Upper lobe of left lung (tissue), 4 donors: ENCODE measurements at regions not wholly inside any gene's neighbourhood (a gene's known extent, or its start where the extent isn't known, plus 50 kb on each side); places are given as distances from the start of the nearest gene placed in this dataset.

Experiments
- CTCF ChIP-seq, 6 experiments: fragments of 450-650 bp in 4 of 6; fragments of 200-600 bp in 2 of 6; sonication (generic) in 2 of 6; IDR thresholded peaks; one replicate each; pipeline ENCODE4 v1.5.1; 2016 to 2019; ENCODE audit warnings: antibody characterized with exemption in 6 of 6
- POLR2A ChIP-seq, 4 donors: fragments of 450-650 bp; IDR thresholded peaks; one replicate each; pipeline ENCODE4 v1.5.1; 2016 to 2017; ENCODE audit warnings: antibody characterized with exemption in 4 of 4, mild to moderate bottlenecking in 2 of 4
- POLR2AphosphoS5 ChIP-seq, 2 donors: sonication (generic); formaldehyde crosslinking; IDR thresholded peaks; one replicate each; pipeline ENCODE4 v1.5.1; 2017; ENCODE audit warnings: antibody characterized with exemption in 2 of 2

DNA sequence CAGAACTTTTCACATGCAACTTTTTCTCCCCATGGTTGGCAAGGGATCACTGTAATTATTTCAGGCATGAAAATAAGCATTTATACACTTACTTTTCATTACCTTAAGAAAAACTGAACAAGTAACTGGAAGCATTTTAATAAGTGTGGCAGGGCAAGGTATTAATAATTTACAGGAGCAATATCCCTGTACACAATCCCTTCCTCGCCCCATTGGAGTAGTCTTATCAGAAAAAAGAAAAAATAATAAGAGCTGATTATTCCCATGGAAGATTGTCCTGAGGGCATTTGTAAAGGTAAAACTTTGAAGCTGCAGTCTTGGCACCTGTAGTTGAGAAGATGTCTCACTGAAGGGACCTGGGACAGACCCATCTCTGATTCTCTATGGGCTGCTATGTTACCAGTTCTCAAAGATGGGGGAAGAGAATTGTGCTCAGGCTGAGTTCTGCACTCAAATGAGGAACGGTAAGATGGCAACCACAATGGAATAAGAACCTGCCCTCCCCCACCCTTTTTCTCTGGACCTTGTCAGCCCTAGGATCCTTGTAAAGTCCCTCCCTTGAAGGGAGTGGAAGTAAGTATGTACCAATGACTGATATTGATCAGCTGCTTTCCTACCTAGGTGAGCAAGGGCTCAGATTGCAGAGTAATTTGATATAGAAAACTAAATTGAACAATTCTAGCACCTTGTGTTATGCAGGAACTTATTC lies 70.0 kb upstream of the AHI1 start:
- TF ChIP-seq POLR2AphosphoS5 (IDR thresholded peaks at IDR 0.05) (no peak), POLR2A (IDR thresholded peaks at IDR 0.05) (no peak), CTCF (IDR thresholded peaks at IDR 0.05) (no peak)
